GM12892 (cell line): ENCODE measurements at regions not wholly inside any gene's neighbourhood (a gene's known extent, or its start where the extent isn't known, plus 50 kb on each side); places are given as distances from the start of the nearest gene placed in this dataset.

Experiments used
- POLR2A ChIP-seq: IDR thresholded peaks from 2 replicates; pipeline ENCODE4 v1.6.1; 2011; ENCODE audit warnings: low read depth, low read length, control low read depth
- POLR2AphosphoS5 ChIP-seq: IDR thresholded peaks from 2 replicates; pipeline ENCODE4 v1.6.1; 2011; ENCODE audit warnings: low read depth, low read length, control low read depth
- TAF1 ChIP-seq: IDR thresholded peaks from 2 replicates; pipeline ENCODE4 v1.6.1; 2011; ENCODE audit warnings: low read depth, mild to moderate bottlenecking, control low read depth, low read length, borderline replicate concordance

DNA sequence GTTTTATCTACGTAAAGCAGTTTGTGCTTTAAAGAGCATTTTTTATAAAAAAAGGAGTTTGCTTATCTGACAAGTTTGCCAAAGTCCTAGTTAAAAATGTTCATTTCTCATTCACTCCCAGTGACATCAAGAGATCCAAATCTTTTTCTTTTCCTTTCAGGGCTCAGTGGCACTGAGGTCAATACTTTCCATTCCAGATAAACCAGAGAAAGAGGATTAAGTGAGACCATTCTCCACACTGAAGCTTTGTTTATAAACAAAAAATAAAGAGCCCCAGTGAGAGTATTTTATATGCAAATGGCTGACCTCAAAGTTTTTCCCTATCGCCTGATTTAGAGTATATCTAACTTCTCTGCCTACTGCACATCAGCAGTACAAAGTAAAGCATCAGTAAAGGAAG is 199.8 kb downstream of the ALG10B start:
- no peak for TF ChIP-seq TAF1
- no peak for TF ChIP-seq POLR2AphosphoS5
- TF ChIP-seq POLR2A: no peak
